ENCODE measurements at regions not wholly inside any gene's neighbourhood (a gene's known extent, or its start where the extent isn't known, plus 50 kb on each side); places are given as distances from the start of the nearest gene placed in this dataset.

DNA sequence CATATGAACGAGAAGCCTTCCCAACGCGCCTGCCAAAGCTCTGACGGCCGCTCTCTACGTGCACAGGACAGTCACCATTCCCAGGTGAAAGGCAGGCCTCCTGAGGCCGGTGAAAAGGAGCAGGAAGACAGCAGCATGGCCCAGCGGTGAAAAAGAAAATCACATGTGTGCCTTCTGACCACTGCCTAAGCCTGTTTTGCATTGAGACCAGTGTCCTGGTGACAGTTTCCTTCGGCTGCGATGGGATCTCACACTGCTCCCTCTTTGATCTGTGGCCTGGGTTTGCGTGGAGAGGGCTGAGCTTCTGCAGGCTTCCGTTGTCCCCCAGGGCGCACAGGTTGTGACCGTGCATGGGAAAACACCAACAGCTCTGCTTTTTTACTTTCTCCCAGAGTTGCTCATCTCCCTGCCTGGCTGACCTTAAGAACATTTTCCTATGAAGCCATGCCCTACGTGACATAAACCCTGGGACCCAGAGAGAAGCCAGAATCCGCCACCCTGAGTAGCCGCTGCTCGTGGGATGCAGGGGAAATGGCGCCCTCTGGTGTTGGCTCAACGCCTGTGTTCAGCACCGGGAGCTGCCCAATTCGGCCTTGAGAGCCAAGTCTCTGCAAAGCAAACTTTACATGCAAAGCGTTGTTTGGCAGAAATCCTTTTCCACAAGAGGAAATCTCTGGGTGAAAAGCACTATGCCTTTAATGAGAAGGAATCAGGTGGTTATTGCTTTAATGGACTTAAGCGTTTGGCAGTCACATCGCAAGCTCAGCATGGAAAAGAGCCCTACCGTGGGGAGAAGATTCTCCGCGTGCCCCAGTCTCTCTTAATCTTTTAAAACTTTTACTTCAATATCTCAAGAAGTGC is 112.2 kb upstream of the GPR12 start:
- no peaks in the 10 kb centered on the region for H3K36me3 ChIP-seq (replicated peaks in 1 of 2)
- H3K4me1 ChIP-seq (replicated peaks in 1 of 2) = no peaks in the 10 kb centered on the region
- DNase-seq = peak; percentile 55 to 82 (median 71)
- H3K27me3 ChIP-seq = no peaks in the 10 kb centered on the region
- intact Hi-C loops (cut with DNase I) = loop anchor here in 1 of 2 donors (5.0 kb wide), 1 partner anchor 160 kb away; no protein-coding TSS in a partner anchor
- no peaks in the 10 kb centered on the region for H3K9me3 ChIP-seq (replicated peaks in 1 of 3)
- TF ChIP-seq CTCF (IDR thresholded peaks at IDR 0.05) = peak; percentile 46 to 72 (median 64)
- no peak for TF ChIP-seq POLR2A (IDR thresholded peaks at IDR 0.05)
- no peak overlapping the region for H3K27ac ChIP-seq
- H3K4me3 ChIP-seq = no peak overlapping the region
- WGBS, 4 donors = 49 to 69% (median 55%) methylated on average over 24 to 28 of the region's 28 CpGs

DNA sequence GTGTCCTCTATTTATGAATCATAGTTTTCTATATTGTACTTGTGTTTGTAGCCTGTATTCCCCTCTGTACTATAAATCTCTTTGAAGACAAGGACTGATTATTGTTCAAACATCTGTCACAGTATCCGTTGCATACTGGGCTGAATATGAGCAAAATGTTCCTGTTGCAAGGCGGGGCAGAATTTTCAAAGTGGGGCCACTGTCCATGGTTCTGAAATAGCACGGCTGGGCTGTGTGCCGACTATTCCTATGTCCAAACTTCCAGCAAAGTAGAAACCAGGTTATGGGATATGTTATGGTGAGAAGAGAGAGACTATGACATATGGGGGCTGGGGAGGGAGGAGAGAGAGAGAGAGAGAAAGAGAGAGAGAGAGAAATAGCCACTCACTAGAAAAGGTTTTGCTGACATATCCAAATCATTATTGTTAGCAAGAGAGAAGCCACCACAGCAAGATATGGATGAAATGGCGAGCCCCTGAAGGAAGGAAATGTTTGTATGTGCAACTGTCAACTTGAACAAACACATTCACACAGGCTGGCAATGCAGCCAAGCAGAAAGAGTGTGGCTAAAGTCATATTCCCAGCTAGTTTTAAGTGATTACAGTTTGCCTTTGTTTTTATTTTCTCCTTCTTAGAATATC is 107.0 kb upstream of the GPR12 start:
- 13 to 23% (median 18%) methylated on average over 5 of the region's 5 CpGs for WGBS, 4 donors
- Histone ChIP-seq H3K9me3 (replicated peaks in 1 of 3) (no peaks in the 10 kb centered on the region), H3K4me1 (replicated peaks in 1 of 2) (no peaks in the 10 kb centered on the region), H3K36me3 (replicated peaks in 1 of 2) (no peaks in the 10 kb centered on the region), H3K27me3 (no peaks in the 10 kb centered on the region), H3K27ac (no peak overlapping the region), H3K4me3 (no peak overlapping the region)
- peak in 6 of 7 donors; percentile 23 to 47 (median 36) for DNase-seq
- intact Hi-C loops (cut with DNase I) = no loop called here
- no peak for TF ChIP-seq POLR2A (IDR thresholded peaks at IDR 0.05)
- TF ChIP-seq CTCF (IDR thresholded peaks at IDR 0.05) = no peak

DNA sequence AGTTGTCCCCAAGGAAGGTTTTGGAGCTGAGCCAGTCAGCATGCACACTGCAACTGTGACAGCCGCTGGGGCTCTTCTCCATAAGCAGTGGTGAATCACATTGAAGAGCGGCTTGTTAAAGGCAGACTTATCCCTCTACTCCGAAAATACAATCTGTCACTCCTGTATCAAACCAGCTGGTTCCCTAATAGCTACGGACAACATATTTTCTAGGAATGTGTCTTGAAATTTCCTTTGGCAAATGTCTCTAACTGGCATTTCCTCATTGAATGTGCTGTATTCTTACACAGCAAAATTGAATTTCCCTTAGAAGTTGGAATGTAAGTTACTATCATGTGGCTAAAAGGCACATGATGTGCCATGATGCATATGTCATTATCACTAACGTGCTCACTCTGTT is 104.0 kb upstream of the GPR12 start:
- intact Hi-C loops (cut with DNase I) = no loop called here
- H3K9me3 ChIP-seq (replicated peaks in 1 of 3) = no peaks in the 10 kb centered on the region
- DNase-seq = no peak
- no peak overlapping the region for H3K27ac ChIP-seq
- no peak overlapping the region for H3K4me3 ChIP-seq
- 73 to 80% (median 75%) methylated on average over 5 of the region's 5 CpGs for WGBS, 4 donors
- H3K4me1 ChIP-seq (replicated peaks in 1 of 2) = no peaks in the 10 kb centered on the region
- H3K27me3 ChIP-seq = no peaks in the 10 kb centered on the region
- TF ChIP-seq POLR2A (IDR thresholded peaks at IDR 0.05) (no peak), CTCF (IDR thresholded peaks at IDR 0.05) (no peak)
- H3K36me3 ChIP-seq (replicated peaks in 1 of 2) = no peaks in the 10 kb centered on the region

DNA sequence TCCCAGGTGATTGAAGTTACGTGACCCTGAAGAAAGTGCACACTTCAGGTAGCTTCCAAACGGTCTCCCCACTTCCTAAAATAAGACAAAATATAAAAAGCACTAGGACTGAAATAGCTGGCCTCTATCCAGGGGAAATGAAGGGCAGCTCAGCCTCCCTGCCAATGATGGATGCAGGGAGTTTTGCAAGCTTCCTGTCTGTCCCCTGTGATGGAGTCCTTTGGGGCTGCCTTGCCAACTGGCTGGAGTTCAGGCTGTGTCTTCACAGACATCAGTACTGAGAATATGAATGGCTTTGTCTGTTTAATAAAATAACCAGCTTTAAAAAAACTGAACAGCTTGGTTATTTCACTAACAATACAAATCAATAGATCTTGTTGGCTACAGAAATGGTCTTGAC is 101.4 kb upstream of the GPR12 start:
- TF ChIP-seq CTCF (IDR thresholded peaks at IDR 0.05) = no peak
- 23 to 30% (median 27%) methylated on average over 2 of the region's 2 CpGs for WGBS, 4 donors
- no peaks in the 10 kb centered on the region for H3K4me1 ChIP-seq (replicated peaks in 1 of 2)

More for the DNA sequence above, 101.4 kb upstream of the GPR12 start:
- no peaks in the 10 kb centered on the region for H3K36me3 ChIP-seq (replicated peaks in 1 of 2)
- H3K9me3 ChIP-seq (replicated peaks in 1 of 3) = no peaks in the 10 kb centered on the region
- peak; percentile 33 to 80 (median 73) for DNase-seq
- intact Hi-C loops (cut with DNase I) = no loop called here
- peaks cover 6% of the 10 kb centered on the region for H3K27me3 ChIP-seq
- H3K27ac ChIP-seq = no peak overlapping the region
- H3K4me3 ChIP-seq = no peak overlapping the region

Data from adrenal gland (tissue), 9 donors.